NOMO-1 (cell line): ENCODE measurements at regions not wholly inside any gene's neighbourhood (a gene's known extent, or its start where the extent isn't known, plus 50 kb on each side); places are given as distances from the start of the nearest gene placed in this dataset.
"Not testable (repeated sequence)": the region's sequence is repeated elsewhere in the genome, so short reads cannot be mapped to it uniquely, and the experiment has no call there.

Source experiments
- DNase-seq, 2 experiments: peaks; one replicate each; lab custom pipeline; 2025; ENCODE audit not compliant: unreplicated experiment in 2 of 2; lab: John Stamatoyannopoulos, UW

DNA sequence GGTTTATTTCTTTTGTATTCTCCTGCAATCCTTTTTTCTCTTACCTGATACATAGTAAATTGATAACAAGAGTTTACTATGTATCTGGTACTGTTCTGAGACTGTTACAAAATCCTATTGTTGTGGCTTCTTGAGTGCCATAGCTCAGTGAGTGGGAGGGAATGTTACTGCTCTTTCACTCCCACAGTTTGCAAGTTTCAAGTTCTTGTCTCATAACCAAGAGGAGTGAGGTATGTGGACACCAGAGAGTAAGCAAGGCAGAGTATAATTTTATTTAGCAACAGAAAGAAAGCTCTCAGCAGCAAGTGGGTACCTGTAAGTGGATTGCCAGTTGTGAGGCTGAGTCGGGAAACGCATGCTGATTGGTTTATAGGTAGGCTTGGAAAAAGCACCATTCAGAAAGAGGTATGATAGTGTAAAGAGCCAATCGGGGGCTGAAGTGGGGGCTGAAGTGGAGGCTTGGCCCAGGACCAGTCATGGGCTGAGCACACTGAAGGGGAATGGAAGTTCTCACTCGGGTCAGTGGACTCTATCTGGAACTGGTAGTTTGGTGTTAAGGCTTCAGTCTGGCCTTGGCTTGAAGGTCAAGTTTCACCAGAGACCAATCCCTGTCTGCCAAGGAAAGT, 850.8 kb downstream of the TMTC2 start:
- DNase-seq, result no peak

DNA sequence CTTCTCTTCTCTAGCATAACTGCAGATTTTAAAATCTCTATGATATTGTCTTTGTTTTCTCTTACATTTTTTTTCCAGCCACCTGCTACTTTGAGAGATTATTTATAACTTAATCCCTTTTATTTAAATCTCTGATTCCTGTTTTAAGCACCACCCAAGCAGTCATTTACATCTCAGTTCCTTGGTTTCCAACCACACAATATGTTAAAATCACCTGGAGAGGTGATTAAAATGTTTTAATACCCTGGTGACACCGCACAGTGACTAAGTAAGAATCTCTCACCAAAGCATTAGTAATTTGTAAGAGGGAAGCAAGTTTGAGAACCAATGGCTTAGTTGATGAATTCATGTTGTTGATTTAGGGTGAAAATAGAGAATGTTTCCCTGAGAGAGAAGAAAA, 849.8 kb downstream of the TMTC2 start:
- DNase-seq, result no peak

DNA sequence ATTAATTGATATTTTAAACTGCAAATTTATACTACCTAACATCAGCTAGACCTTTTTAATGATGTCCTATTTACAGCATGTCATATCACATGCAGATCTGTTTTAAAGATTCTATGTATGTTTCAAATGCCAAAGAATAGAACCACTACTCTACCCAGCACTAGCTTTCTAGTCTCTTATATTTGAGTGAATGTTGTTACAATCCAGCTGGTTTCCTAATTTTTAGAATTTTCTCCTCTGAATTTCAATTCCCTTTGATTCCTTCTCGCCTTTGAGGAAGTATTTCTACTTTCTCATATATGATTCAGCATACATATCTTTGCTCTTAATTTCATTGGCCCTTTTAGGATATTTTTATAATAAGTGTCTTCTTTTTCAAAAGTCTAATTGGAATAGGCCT, 841.9 kb downstream of the TMTC2 start:
- DNase-seq, result no peak

GRCh38 chr12:83527810-83528209, 841.1 kb downstream of the TMTC2 start:
- DNase-seq, result no peak

DNA sequence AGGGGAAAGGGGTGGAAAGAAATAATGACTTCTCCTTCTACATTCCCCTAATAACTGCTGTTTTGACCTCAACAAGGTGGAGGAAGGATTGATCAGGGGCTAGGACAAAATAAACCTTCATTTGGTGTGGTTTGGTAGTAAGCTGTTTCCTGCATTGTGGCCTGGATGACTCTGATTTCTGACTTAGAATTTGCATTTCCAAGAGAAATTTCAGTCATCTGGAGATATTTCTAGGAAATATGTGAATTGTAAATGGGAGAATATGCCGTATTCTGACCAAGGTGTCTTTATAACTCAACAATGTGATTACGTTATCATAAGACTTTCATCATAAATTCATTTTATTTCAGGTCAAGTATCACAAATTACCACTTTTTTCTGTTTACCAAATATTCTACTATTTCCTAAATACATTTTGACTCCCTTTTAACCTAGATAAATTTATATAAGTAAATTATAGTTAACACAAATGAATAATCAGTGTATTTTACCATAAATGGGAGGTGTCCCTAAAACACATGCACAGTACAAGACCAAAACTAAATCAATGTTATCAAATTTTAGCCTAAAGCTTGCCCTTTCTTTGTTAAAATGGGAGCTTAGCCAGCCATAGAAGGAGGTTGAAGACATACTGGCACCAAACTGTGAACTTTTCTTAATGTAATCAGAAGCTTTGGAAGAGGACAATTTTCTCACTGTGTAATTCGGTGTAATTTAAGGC, 828.8 kb downstream of the TMTC2 start:
- DNase-seq, result no peak

DNA sequence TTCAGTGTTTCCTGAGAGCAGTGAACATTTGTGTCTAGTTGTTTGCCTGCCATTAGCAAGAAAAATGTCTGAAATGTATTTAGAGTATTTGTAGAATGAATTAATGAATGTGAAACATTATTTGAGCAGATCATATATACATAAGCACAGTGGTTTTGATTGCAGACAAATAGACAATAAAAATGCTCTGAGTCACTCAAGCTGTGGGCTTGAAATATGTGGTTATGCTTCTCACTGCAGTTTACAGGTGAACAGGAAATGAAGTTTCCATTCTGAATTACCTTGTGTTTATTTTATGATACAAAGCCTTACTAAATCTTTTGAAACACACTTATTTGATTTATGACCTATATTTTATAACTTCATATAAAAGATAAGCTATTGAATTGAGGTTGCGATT, 827.7 kb downstream of the TMTC2 start:
- no peak for DNase-seq

DNA sequence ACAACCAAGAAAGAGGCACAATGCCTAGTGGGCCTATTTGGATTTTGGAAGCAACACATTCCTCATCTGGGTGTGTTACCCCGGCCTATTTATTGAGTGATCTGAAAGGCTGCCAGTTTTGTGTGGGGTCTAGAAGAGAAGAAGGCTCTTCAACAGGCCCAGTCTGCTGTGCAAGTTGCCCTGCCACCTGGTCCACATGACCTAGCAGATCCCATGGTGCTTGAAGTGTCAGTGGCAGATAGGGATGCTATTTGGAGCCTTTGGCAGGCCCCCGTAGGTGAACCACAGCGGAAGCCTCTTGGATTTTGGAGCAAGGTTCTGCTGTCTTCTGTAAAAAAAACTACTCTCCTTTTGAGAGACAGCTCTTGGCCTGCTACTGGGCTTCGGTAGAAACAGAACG, 820.1 kb downstream of the TMTC2 start:
- DNase-seq, result no peak

- DNase-seq, result no peak
Measured at GRCh38 chr12:83505586-83505985, 818.9 kb downstream of the TMTC2 start.

GRCh38 chr12:83499894-83500293, 813.2 kb downstream of the TMTC2 start:
- not testable (repeated sequence) for DNase-seq

DNA sequence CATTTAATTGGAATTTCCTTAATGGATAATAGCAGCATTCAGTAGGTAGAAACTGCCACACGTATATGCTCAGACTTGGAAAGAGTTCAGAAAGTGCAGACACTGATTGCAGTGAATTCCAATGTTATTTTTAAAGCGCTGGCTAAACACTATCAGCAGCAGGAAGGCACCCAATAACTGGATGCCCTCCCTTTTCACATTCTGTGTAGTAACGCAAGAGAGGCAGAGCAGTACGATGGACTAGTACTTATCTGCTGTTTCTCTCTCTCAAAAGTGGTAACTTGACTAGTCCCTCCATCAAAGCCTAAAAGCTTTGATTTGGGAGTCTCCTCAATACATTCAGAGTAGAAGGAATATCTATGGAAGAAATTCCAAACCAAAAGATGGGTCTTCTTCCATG, 791.0 kb downstream of the TMTC2 start:
- no peak for DNase-seq

GRCh38 chr12:83476695-83477690, 790.3 kb downstream of the TMTC2 start:
- no peak for DNase-seq

GRCh38 chr12:83476006-83476405, 789.3 kb downstream of the TMTC2 start:
- no peak for DNase-seq

- DNase-seq, result no peak
Measured at GRCh38 chr12:83474369-83474768, 787.7 kb downstream of the TMTC2 start.

GRCh38 chr12:83473408-83474095, 786.8 kb downstream of the TMTC2 start:
- DNase-seq, result no peak

GRCh38 chr12:83472772-83473171, 786.1 kb downstream of the TMTC2 start:
- no peak for DNase-seq

- no peak for DNase-seq
Measured at GRCh38 chr12:83472350-83472749, 785.6 kb downstream of the TMTC2 start.

DNA sequence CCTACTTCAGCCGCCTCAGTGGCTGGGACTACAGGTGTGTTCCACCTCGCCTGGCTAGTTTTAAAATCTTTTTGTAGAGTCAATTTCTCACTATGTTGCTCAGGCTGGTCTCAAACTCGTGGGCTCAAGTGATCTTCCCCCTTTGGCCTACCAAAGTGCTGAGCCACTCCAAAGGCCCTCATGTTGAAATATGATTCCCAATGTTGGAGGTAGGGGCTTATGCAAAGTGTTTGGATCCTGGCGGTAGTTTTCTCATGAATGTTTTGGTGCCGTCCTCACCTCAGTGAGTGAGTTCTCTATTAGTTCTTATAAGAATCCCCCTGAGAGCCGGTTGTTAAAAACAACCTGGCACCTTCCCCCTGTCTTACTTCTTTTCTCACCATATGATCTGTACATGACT, 784.6 kb downstream of the TMTC2 start:
- no peak for DNase-seq

DNA sequence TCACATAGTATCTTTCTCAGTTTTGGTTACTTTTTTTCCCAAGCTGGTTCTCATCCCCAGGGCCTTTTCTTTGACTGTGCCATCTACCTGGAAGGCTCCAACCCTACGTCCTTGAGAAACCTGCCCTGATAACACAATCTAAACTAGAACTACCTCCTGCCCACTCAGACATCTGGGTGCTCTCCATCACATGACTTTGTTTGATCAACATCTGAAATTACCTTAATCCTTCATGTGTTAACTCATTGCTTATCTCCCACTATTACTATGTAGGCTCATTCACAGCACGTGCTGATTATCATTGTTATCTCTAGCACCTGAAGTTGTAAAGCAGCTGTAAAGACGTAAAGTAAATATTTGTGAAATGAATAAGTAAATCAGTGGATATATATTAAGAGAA, 784.0 kb downstream of the TMTC2 start:
- DNase-seq, result no peak

- DNase-seq, result no peak
Measured at GRCh38 chr12:83468988-83469908, 782.5 kb downstream of the TMTC2 start.

DNA sequence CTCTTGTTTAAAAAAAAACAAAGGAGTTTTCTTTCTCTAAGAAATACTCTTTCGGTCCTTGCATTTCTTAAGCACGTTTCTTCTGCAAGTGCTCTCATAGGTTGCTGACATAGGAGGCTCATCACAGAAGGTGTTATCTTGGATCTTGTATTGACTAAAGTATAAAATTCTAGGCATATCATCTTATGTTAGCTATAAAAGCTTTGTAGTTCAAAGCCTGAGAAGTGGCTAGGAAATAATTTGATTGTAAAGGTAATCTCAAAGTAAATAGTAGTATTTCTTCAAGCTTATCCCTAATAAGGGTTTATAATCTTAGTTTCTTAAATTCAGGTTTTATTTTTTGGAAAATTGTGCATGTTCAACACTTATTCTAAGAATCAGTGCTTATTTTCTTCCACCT, 778.9 kb downstream of the TMTC2 start:
- no peak for DNase-seq
